ENCODE measurements at regions not wholly inside any gene's neighbourhood (a gene's known extent, or its start where the extent isn't known, plus 50 kb on each side); places are given as distances from the start of the nearest gene placed in this dataset.

- H3K27me3 ChIP-seq (ENCODE audit: control insufficient read depth, insufficient read depth, low read length): no peaks in the 10 kb centered on the region
- H3K27ac ChIP-seq (ENCODE audit: low read depth, low read length): no peak overlapping the region
- no peaks in the 10 kb centered on the region for H3K4me1 ChIP-seq (ENCODE audit: control insufficient read depth, insufficient read depth, low read length)
- H3K36me3 ChIP-seq (ENCODE audit: control insufficient read depth, insufficient read depth, low read length): no peaks in the 10 kb centered on the region
- H3K4me3 ChIP-seq (ENCODE audit: low read length): no peak overlapping the region
- H3K9ac ChIP-seq (ENCODE audit: low read length): no peak overlapping the region
Observed at GRCh38 chr2:41728788-41729338, 319.0 kb upstream of the PKDCC start.

GRCh38 chr2:41729800-41730364, 317.9 kb upstream of the PKDCC start:
- Histone ChIP-seq H3K9ac (ENCODE audit: low read length) (no peak overlapping the region), H3K27me3 (ENCODE audit: control insufficient read depth, insufficient read depth, low read length) (no peaks in the 10 kb centered on the region), H3K27ac (ENCODE audit: low read depth, low read length) (no peak overlapping the region), H3K4me1 (ENCODE audit: control insufficient read depth, insufficient read depth, low read length) (no peaks in the 10 kb centered on the region), H3K36me3 (ENCODE audit: control insufficient read depth, insufficient read depth, low read length) (no peaks in the 10 kb centered on the region), H3K4me3 (ENCODE audit: low read length) (no peak overlapping the region)

- Histone ChIP-seq H3K27ac (ENCODE audit: low read depth, low read length) (no peak overlapping the region), H3K27me3 (ENCODE audit: control insufficient read depth, insufficient read depth, low read length) (no peaks in the 10 kb centered on the region), H3K4me1 (ENCODE audit: control insufficient read depth, insufficient read depth, low read length) (no peaks in the 10 kb centered on the region), H3K9ac (ENCODE audit: low read length) (no peak overlapping the region), H3K36me3 (ENCODE audit: control insufficient read depth, insufficient read depth, low read length) (no peaks in the 10 kb centered on the region), H3K4me3 (ENCODE audit: low read length) (no peak overlapping the region)
Observed at GRCh38 chr2:41735006-41735405, 312.8 kb upstream of the PKDCC start.

GRCh38 chr2:41735476-41735875, 312.3 kb upstream of the PKDCC start:
- H3K4me3 ChIP-seq (ENCODE audit: low read length): no peak overlapping the region
- no peak overlapping the region for H3K27ac ChIP-seq (ENCODE audit: low read depth, low read length)
- H3K9ac ChIP-seq (ENCODE audit: low read length): no peak overlapping the region
- no peaks in the 10 kb centered on the region for H3K36me3 ChIP-seq (ENCODE audit: control insufficient read depth, insufficient read depth, low read length)
- no peaks in the 10 kb centered on the region for H3K27me3 ChIP-seq (ENCODE audit: control insufficient read depth, insufficient read depth, low read length)
- H3K4me1 ChIP-seq (ENCODE audit: control insufficient read depth, insufficient read depth, low read length): no peaks in the 10 kb centered on the region

- Histone ChIP-seq H3K27me3 (ENCODE audit: control insufficient read depth, insufficient read depth, low read length) (no peaks in the 10 kb centered on the region), H3K36me3 (ENCODE audit: control insufficient read depth, insufficient read depth, low read length) (no peaks in the 10 kb centered on the region), H3K4me3 (ENCODE audit: low read length) (no peak overlapping the region), H3K27ac (ENCODE audit: low read depth, low read length) (no peak overlapping the region), H3K9ac (ENCODE audit: low read length) (no peak overlapping the region), H3K4me1 (ENCODE audit: control insufficient read depth, insufficient read depth, low read length) (no peaks in the 10 kb centered on the region)
Observed at GRCh38 chr2:41736105-41736567, 311.7 kb upstream of the PKDCC start.

GRCh38 chr2:41736586-41736985, 311.2 kb upstream of the PKDCC start:
- Histone ChIP-seq H3K4me1 (ENCODE audit: control insufficient read depth, insufficient read depth, low read length) (no peaks in the 10 kb centered on the region), H3K9ac (ENCODE audit: low read length) (no peak overlapping the region), H3K4me3 (ENCODE audit: low read length) (no peak overlapping the region), H3K27me3 (ENCODE audit: control insufficient read depth, insufficient read depth, low read length) (no peaks in the 10 kb centered on the region), H3K36me3 (ENCODE audit: control insufficient read depth, insufficient read depth, low read length) (no peaks in the 10 kb centered on the region), H3K27ac (ENCODE audit: low read depth, low read length) (no peak overlapping the region)

GRCh38 chr2:41737888-41738287, 309.9 kb upstream of the PKDCC start:
- H3K27me3 ChIP-seq (ENCODE audit: control insufficient read depth, insufficient read depth, low read length): no peaks in the 10 kb centered on the region
- H3K4me1 ChIP-seq (ENCODE audit: control insufficient read depth, insufficient read depth, low read length): no peaks in the 10 kb centered on the region
- H3K9ac ChIP-seq (ENCODE audit: low read length): no peak overlapping the region
- no peak overlapping the region for H3K27ac ChIP-seq (ENCODE audit: low read depth, low read length)
- no peak overlapping the region for H3K4me3 ChIP-seq (ENCODE audit: low read length)
- H3K36me3 ChIP-seq (ENCODE audit: control insufficient read depth, insufficient read depth, low read length): no peaks in the 10 kb centered on the region

GRCh38 chr2:41741951-41742595, 305.7 kb upstream of the PKDCC start:
- no peaks in the 10 kb centered on the region for H3K27me3 ChIP-seq (ENCODE audit: control insufficient read depth, insufficient read depth, low read length)
- no peaks in the 10 kb centered on the region for H3K36me3 ChIP-seq (ENCODE audit: control insufficient read depth, insufficient read depth, low read length)
- H3K4me1 ChIP-seq (ENCODE audit: control insufficient read depth, insufficient read depth, low read length): no peaks in the 10 kb centered on the region
- no peak overlapping the region for H3K27ac ChIP-seq (ENCODE audit: low read depth, low read length)
- no peak overlapping the region for H3K4me3 ChIP-seq (ENCODE audit: low read length)
- H3K9ac ChIP-seq (ENCODE audit: low read length): no peak overlapping the region

- no peaks in the 10 kb centered on the region for H3K36me3 ChIP-seq (ENCODE audit: control insufficient read depth, insufficient read depth, low read length)
- H3K27me3 ChIP-seq (ENCODE audit: control insufficient read depth, insufficient read depth, low read length): no peaks in the 10 kb centered on the region
- H3K4me3 ChIP-seq (ENCODE audit: low read length): no peak overlapping the region
- H3K27ac ChIP-seq (ENCODE audit: low read depth, low read length): no peak overlapping the region
- no peak overlapping the region for H3K9ac ChIP-seq (ENCODE audit: low read length)
- H3K4me1 ChIP-seq (ENCODE audit: control insufficient read depth, insufficient read depth, low read length): no peaks in the 10 kb centered on the region
Observed at GRCh38 chr2:41743324-41743723, 304.5 kb upstream of the PKDCC start.

GRCh38 chr2:41750829-41751228, 297.0 kb upstream of the PKDCC start:
- Histone ChIP-seq H3K27me3 (ENCODE audit: control insufficient read depth, insufficient read depth, low read length) (no peaks in the 10 kb centered on the region), H3K27ac (ENCODE audit: low read depth, low read length) (no peak overlapping the region), H3K4me3 (ENCODE audit: low read length) (no peak overlapping the region), H3K36me3 (ENCODE audit: control insufficient read depth, insufficient read depth, low read length) (no peaks in the 10 kb centered on the region), H3K9ac (ENCODE audit: low read length) (no peak overlapping the region), H3K4me1 (ENCODE audit: control insufficient read depth, insufficient read depth, low read length) (no peaks in the 10 kb centered on the region)

GRCh38 chr2:41759880-41760279, 287.9 kb upstream of the PKDCC start:
- Histone ChIP-seq H3K36me3 (ENCODE audit: control insufficient read depth, insufficient read depth, low read length) (no peaks in the 10 kb centered on the region), H3K4me1 (ENCODE audit: control insufficient read depth, insufficient read depth, low read length) (no peaks in the 10 kb centered on the region), H3K4me3 (ENCODE audit: low read length) (no peak overlapping the region), H3K27me3 (ENCODE audit: control insufficient read depth, insufficient read depth, low read length) (no peaks in the 10 kb centered on the region), H3K9ac (ENCODE audit: low read length) (no peak overlapping the region), H3K27ac (ENCODE audit: low read depth, low read length) (no peak overlapping the region)

- Histone ChIP-seq H3K4me1 (ENCODE audit: control insufficient read depth, insufficient read depth, low read length) (no peaks in the 10 kb centered on the region), H3K27me3 (ENCODE audit: control insufficient read depth, insufficient read depth, low read length) (no peaks in the 10 kb centered on the region), H3K4me3 (ENCODE audit: low read length) (no peak overlapping the region), H3K27ac (ENCODE audit: low read depth, low read length) (no peak overlapping the region), H3K9ac (ENCODE audit: low read length) (no peak overlapping the region), H3K36me3 (ENCODE audit: control insufficient read depth, insufficient read depth, low read length) (no peaks in the 10 kb centered on the region)
Observed at GRCh38 chr2:41763141-41763540, 284.7 kb upstream of the PKDCC start.

- no peaks in the 10 kb centered on the region for H3K27me3 ChIP-seq (ENCODE audit: control insufficient read depth, insufficient read depth, low read length)
- no peaks in the 10 kb centered on the region for H3K4me1 ChIP-seq (ENCODE audit: control insufficient read depth, insufficient read depth, low read length)
- H3K4me3 ChIP-seq (ENCODE audit: low read length): no peak overlapping the region
- H3K9ac ChIP-seq (ENCODE audit: low read length): no peak overlapping the region
- no peaks in the 10 kb centered on the region for H3K36me3 ChIP-seq (ENCODE audit: control insufficient read depth, insufficient read depth, low read length)
- no peak overlapping the region for H3K27ac ChIP-seq (ENCODE audit: low read depth, low read length)
Observed at GRCh38 chr2:41764131-41764530, 283.7 kb upstream of the PKDCC start.

All from rectal smooth muscle tissue (tissue), 1 donor.